Mesenchymal stem cell (in vitro differentiated cells and primary cell): ENCODE measurements at regions not wholly inside any gene's neighbourhood (a gene's known extent, or its start where the extent isn't known, plus 50 kb on each side); places are given as distances from the start of the nearest gene placed in this dataset.

Experiments used
- DNase-seq: peaks from one replicate; pipeline ENCODE4 v3.0.0-alpha.2; 2013
- H2AFZ ChIP-seq: one replicate; pipeline ENCODE4 v1.6.1; 2013; ENCODE audit warnings: low read depth, mild to moderate bottlenecking, control low read depth, inconsistent platforms, low read length, moderate library complexity
- H2AK5ac ChIP-seq: 2 replicates; pipeline ENCODE4 v1.6.1; 2013; ENCODE audit warnings: low read length, moderate library complexity, mild to moderate bottlenecking, inconsistent platforms; ENCODE audit not compliant: severe bottlenecking
- H2BK120ac ChIP-seq: one replicate; pipeline ENCODE4 v1.6.1; 2013; ENCODE audit warnings: low read depth, mild to moderate bottlenecking, inconsistent platforms, low read length, moderate library complexity
- H2BK12ac ChIP-seq, 2 experiments: one replicate each; pipeline ENCODE4 v1.6.1; 2013; ENCODE audit warnings: inconsistent platforms in 2 of 2, low read length in 2 of 2, mild to moderate bottlenecking in 2 of 2, moderate library complexity in 2 of 2, control low read depth in 1 of 2
- H2BK15ac ChIP-seq: one replicate; pipeline ENCODE4 v1.6.1; 2013; ENCODE audit warnings: mild to moderate bottlenecking, low read depth, inconsistent platforms; ENCODE audit not compliant: poor library complexity, severe bottlenecking
- H2BK5ac ChIP-seq: 2 replicates; pipeline ENCODE4 v1.6.1; 2013; ENCODE audit warnings: low read depth, mild to moderate bottlenecking, low read length, control low read depth, inconsistent platforms; ENCODE audit not compliant: poor library complexity, severe bottlenecking
- H3K14ac ChIP-seq, 2 experiments: one replicate each; pipeline ENCODE4 v1.6.1; 2013; ENCODE audit warnings: inconsistent platforms in 2 of 2, low read length in 2 of 2, control low read depth in 1 of 2, mild to moderate bottlenecking in 1 of 2, moderate library complexity in 1 of 2
- H3K18ac ChIP-seq, 2 experiments: one replicate each; pipeline ENCODE4 v1.6.1; 2013; ENCODE audit warnings: inconsistent platforms in 2 of 2, low read length in 2 of 2, control low read depth in 1 of 2, low read depth in 1 of 2, mild to moderate bottlenecking in 1 of 2
- H3K23ac ChIP-seq, 2 experiments: one replicate each; pipeline ENCODE4 v1.6.1; 2013; ENCODE audit warnings: inconsistent platforms in 2 of 2, low read length in 2 of 2, mild to moderate bottlenecking in 2 of 2, moderate library complexity in 2 of 2, control low read depth in 1 of 2
- H3K27ac ChIP-seq: 2 replicates; pipeline ENCODE4 v1.5.1; 2013; ENCODE audit warnings: mild to moderate bottlenecking, moderate library complexity, low read length, control low read depth, inconsistent platforms; ENCODE audit not compliant: poor library complexity, severe bottlenecking
- H3K27me3 ChIP-seq, 2 experiments: 2 replicates each; pipeline versions ENCODE4 v1.6.1 to v1.7.0; 2013; ENCODE audit warnings: low read length in 2 of 2, mild to moderate bottlenecking in 2 of 2, moderate library complexity in 2 of 2, control low read depth in 1 of 2, inconsistent platforms in 1 of 2; ENCODE audit not compliant: control insufficient read depth in 1 of 2, insufficient read depth in 1 of 2
- H3K36me3 ChIP-seq, 2 experiments: 2 replicates each; pipeline versions ENCODE4 v1.6.1 to v1.7.0; 2013; ENCODE audit warnings: low read length in 2 of 2, control low read depth in 1 of 2, inconsistent platforms in 1 of 2, low read depth in 1 of 2, mild to moderate bottlenecking in 1 of 2; ENCODE audit not compliant: insufficient read depth in 2 of 2, control insufficient read depth in 1 of 2
- H3K4ac ChIP-seq, 2 experiments: one replicate each; pipeline ENCODE4 v1.6.1; 2013; ENCODE audit warnings: inconsistent platforms in 2 of 2, low read length in 2 of 2, mild to moderate bottlenecking in 2 of 2, moderate library complexity in 2 of 2, control low read depth in 1 of 2, low read depth in 1 of 2
- H3K4me1 ChIP-seq: 2 replicates; pipeline ENCODE4 v1.6.1; 2013; ENCODE audit warnings: low read depth, low read length, control low read depth; ENCODE audit not compliant: control insufficient read depth, insufficient read depth
- H3K4me2 ChIP-seq: 2 replicates; pipeline ENCODE4 v1.6.1; 2013; ENCODE audit warnings: low read length, mild to moderate bottlenecking, inconsistent platforms; ENCODE audit not compliant: poor library complexity, severe bottlenecking
- H3K4me3 ChIP-seq, 2 experiments: 2 replicates each; pipeline versions ENCODE4 v1.5.1 to v1.7.0; 2013; ENCODE audit warnings: low read length in 2 of 2, mild to moderate bottlenecking in 2 of 2, control low read depth in 1 of 2, low read depth in 1 of 2; ENCODE audit not compliant: insufficient read depth in 1 of 2
- H3K79me1 ChIP-seq: replicated peaks from 2 replicates; pipeline ENCODE4 v1.6.1; 2013; ENCODE audit warnings: mild to moderate bottlenecking, control low read depth, low read length, inconsistent platforms; ENCODE audit not compliant: poor library complexity, severe bottlenecking
- H3K9ac ChIP-seq: 2 replicates; pipeline ENCODE4 v1.7.0; 2013; ENCODE audit warnings: mild to moderate bottlenecking, low read length, moderate library complexity
- H3K9me3 ChIP-seq: 2 replicates; pipeline ENCODE4 v1.7.0; 2013; ENCODE audit warnings: mild to moderate bottlenecking, low read length; ENCODE audit not compliant: control insufficient read depth
- H4K8ac ChIP-seq: one replicate; pipeline ENCODE4 v1.6.1; 2013; ENCODE audit warnings: inconsistent platforms, mild to moderate bottlenecking, low read length, moderate library complexity
- H4K91ac ChIP-seq: one replicate; pipeline ENCODE4 v1.6.1; 2013; ENCODE audit warnings: mild to moderate bottlenecking, low read length, inconsistent platforms
- WGBS: methylation state at CpG from one replicate; pipeline ENCODE4 v1.1.7; 2013; ENCODE audit warnings: mixed read lengths; 5-methylcytosine and 5-hydroxymethylcytosine counted together

DNA sequence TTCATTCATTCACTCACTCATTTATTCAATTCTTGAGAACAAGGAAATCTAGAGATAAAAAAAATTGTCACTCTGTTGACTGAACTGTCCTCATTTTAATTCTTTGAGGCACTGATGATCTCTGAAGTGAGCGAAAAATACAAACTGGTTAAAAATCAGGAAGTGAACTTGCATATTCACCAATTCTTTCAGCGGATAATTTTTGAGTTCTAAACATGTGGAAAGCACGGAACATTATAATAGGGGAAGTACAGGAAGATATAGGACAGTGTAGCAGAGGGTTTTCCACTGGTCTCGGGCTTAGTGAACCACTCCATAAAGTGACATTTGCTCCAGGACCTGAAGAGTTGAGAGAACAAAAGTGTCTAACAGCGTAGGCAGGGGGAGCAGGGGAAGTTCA lies 169.5 kb downstream of the TLR4 start:
- no peaks in the 10 kb centered on the region for H3K9me3 ChIP-seq
- DNase-seq = no peak
- no peak overlapping the region for H2AK5ac ChIP-seq

DNA sequence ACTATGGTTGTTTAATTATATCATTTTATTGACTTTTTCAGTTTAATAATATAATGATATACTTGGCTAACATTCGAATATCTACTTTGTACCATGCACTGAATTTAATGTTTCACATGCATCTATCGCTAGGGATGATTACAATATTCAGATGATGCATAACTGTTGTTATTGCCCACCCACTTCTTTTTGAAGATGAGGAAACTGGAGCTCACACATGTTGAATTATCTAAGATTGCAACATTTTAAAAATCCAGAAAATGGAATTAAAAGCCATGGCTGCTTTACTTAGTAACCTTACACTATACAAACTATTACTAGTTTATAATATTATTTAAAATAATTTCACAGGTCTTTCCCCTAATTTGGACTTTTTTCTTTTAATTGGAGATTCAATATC lies 171.7 kb downstream of the TLR4 start:
- Histone ChIP-seq H2BK12ac (no peak overlapping the region), H3K79me1 (no peaks in the 10 kb centered on the region), H2BK120ac (no peak overlapping the region), H3K27ac (no peak overlapping the region), H3K4me1 (no peaks in the 10 kb centered on the region), H4K91ac (no peak overlapping the region), H3K9me3 (no peaks in the 10 kb centered on the region), H3K4me3 (no peak overlapping the region), H4K8ac (no peak overlapping the region), H3K36me3 (no peaks in the 10 kb centered on the region), H3K14ac (no peak overlapping the region), H2BK15ac (no peak overlapping the region), H2BK5ac (no peak overlapping the region), H3K18ac (no peak overlapping the region), H2AFZ (no peak overlapping the region), H2AK5ac (no peak overlapping the region), H3K23ac (no peak overlapping the region), H3K4ac (no peak overlapping the region), H3K9ac (no peak overlapping the region), H3K4me2 (no peak overlapping the region), H3K27me3 (no peaks in the 10 kb centered on the region)
- 100% methylated on average over 1 of the region's 2 CpGs for WGBS
- DNase-seq = no peak

More for the DNA sequence above, 169.5 kb downstream of the TLR4 start:
- H3K4me3 ChIP-seq = no peak overlapping the region
- no peak overlapping the region for H2BK120ac ChIP-seq
- H4K91ac ChIP-seq = no peak overlapping the region
- no peaks in the 10 kb centered on the region for H3K27me3 ChIP-seq
- H3K23ac ChIP-seq = no peak overlapping the region
- no peak overlapping the region for H3K9ac ChIP-seq
- no peak overlapping the region for H2BK15ac ChIP-seq
- no peaks in the 10 kb centered on the region for H3K36me3 ChIP-seq
- no peak overlapping the region for H3K27ac ChIP-seq
- H3K4ac ChIP-seq = no peak overlapping the region
- 72% methylated on average over 5 of the region's 5 CpGs for WGBS
- H3K4me2 ChIP-seq = no peak overlapping the region
- no peak overlapping the region for H2BK12ac ChIP-seq
- no peaks in the 10 kb centered on the region for H3K79me1 ChIP-seq
- H2BK5ac ChIP-seq = no peak overlapping the region
- H3K14ac ChIP-seq = no peak overlapping the region
- no peaks in the 10 kb centered on the region for H3K4me1 ChIP-seq
- no peak overlapping the region for H2AFZ ChIP-seq
- H3K18ac ChIP-seq = no peak overlapping the region
- H4K8ac ChIP-seq = no peak overlapping the region

DNA sequence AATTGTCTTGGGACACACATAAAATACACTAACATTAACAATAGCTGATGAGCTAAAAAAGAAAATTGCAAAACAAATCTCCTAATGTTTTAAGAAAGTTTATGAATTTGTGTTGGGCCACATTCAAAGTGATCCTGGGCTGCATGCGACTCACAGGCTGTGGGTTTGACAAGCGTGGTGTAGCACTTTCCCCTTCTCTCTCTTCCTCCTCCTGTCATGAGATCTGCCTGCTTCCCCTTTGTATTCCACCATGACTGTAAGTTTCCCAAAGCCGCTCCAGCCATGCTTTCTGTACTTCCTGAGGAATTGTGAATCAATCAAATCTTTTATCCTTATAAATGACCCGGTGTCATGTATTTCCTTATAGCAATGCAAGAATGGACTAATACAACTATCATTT lies 178.0 kb downstream of the TLR4 start:
- no peak overlapping the region for H4K8ac ChIP-seq
- H2BK5ac ChIP-seq = no peak overlapping the region
- no peak for DNase-seq
- H3K9me3 ChIP-seq = no peaks in the 10 kb centered on the region
- no peak overlapping the region for H4K91ac ChIP-seq
- H3K18ac ChIP-seq = no peak overlapping the region
- H3K4ac ChIP-seq = no peak overlapping the region
- H3K36me3 ChIP-seq = no peaks in the 10 kb centered on the region
- no peaks in the 10 kb centered on the region for H3K79me1 ChIP-seq
- no peak overlapping the region for H2AK5ac ChIP-seq
- H3K23ac ChIP-seq = no peak overlapping the region
- no peak overlapping the region for H2BK120ac ChIP-seq
- H3K4me3 ChIP-seq = no peak overlapping the region
- H3K27me3 ChIP-seq = no peaks in the 10 kb centered on the region
- no peak overlapping the region for H2BK12ac ChIP-seq
- H3K9ac ChIP-seq = no peak overlapping the region
- H3K14ac ChIP-seq = no peak overlapping the region
- H3K27ac ChIP-seq = no peak overlapping the region
- 92% methylated on average over 4 of the region's 4 CpGs for WGBS
- H2BK15ac ChIP-seq = no peak overlapping the region
- no peak overlapping the region for H2AFZ ChIP-seq
- H3K4me1 ChIP-seq = no peaks in the 10 kb centered on the region
- no peak overlapping the region for H3K4me2 ChIP-seq

DNA sequence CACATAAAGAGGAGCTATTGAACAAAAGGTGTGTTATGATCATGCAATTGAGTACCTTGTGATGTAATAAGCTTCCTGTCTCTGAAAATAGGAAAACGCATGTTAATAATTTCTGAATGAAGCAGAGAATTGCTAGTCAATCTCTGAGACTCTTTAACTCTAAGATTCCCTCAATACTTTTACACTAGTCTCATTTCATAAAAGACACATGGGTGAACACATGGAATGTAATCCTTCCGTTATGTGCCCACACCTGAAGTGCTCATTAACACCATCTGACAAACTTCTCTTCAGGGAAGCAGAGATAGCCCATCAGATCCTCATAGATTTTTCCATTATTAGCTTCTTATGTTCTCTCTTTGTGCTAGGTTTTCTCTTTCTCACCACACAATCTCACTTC lies 182.4 kb downstream of the TLR4 start:
- Histone ChIP-seq H3K4ac (no peak overlapping the region), H3K9me3 (no peaks in the 10 kb centered on the region), H3K9ac (no peak overlapping the region), H3K27me3 (no peaks in the 10 kb centered on the region), H2BK12ac (no peak overlapping the region), H3K23ac (no peak overlapping the region), H3K14ac (no peak overlapping the region), H4K91ac (no peak overlapping the region), H2BK120ac (no peak overlapping the region), H3K4me3 (no peak overlapping the region), H3K27ac (no peak overlapping the region), H2BK15ac (no peak overlapping the region), H3K79me1 (no peaks in the 10 kb centered on the region), H3K4me2 (no peak overlapping the region), H2AK5ac (no peak overlapping the region), H2AFZ (no peak overlapping the region), H3K4me1 (no peaks in the 10 kb centered on the region), H3K18ac (no peak overlapping the region), H2BK5ac (no peak overlapping the region), H3K36me3 (no peaks in the 10 kb centered on the region), H4K8ac (no peak overlapping the region)
- no peak for DNase-seq
- WGBS = 94% methylated on average over 2 of the region's 2 CpGs
